SK-N-SH treated with all-trans-retinoic acid at 6 μM for 48 hours (cell line): ENCODE measurements at regions not wholly inside any gene's neighbourhood (a gene's known extent, or its start where the extent isn't known, plus 50 kb on each side); places are given as distances from the start of the nearest gene placed in this dataset.

Source experiments
- ATAC-seq: fragments of 200-7000 bp; cut with Tn5 transposase; 3 replicates; pipeline ENCODE4 v1.9.1; 2020; ENCODE audit warnings: mild to moderate bottlenecking, moderate library complexity
- ARNTL ChIP-seq: fragments of 450-650 bp; formaldehyde crosslinking; IDR thresholded peaks from 2 replicates; pipeline ENCODE4 v1.5.0; 2020; ENCODE audit warnings: low read depth, mild to moderate bottlenecking, moderate library complexity, borderline replicate concordance
- BACH2 ChIP-seq: fragments of 250-450 bp; sonication (Bioruptor Pico); IDR thresholded peaks from 2 replicates; pipeline ENCODE4 v1.9.0; 2021; ENCODE audit warnings: mild to moderate bottlenecking, borderline replicate concordance
- CSDC2 ChIP-seq: fragments of 250-450 bp; sonication (Bioruptor Pico); IDR thresholded peaks from 2 replicates; pipeline ENCODE4 v1.5.0; 2020; ENCODE audit warnings: mild to moderate bottlenecking, moderate library complexity
- ESRRG ChIP-seq: fragments of 250-450 bp; sonication (Bioruptor Pico); IDR thresholded peaks from 2 replicates; pipeline ENCODE4 v1.6.1; 2021; ENCODE audit warnings: mild to moderate bottlenecking
- GLIS3 ChIP-seq: fragments of 250-450 bp; sonication (Bioruptor Pico); IDR thresholded peaks from 2 replicates; pipeline ENCODE4 v1.5.0; 2020; ENCODE audit warnings: mild to moderate bottlenecking, moderate library complexity
- ISL1 ChIP-seq: fragments of 250-450 bp; sonication (Bioruptor Pico); IDR thresholded peaks from 2 replicates; pipeline ENCODE4 v2.1.2; 2022; ENCODE audit warnings: mild to moderate bottlenecking, moderate library complexity
- OSR1 ChIP-seq: fragments of 250-450 bp; sonication (Bioruptor Pico); IDR thresholded peaks from 2 replicates; pipeline ENCODE4 v1.8.0; 2022; ENCODE audit warnings: moderate library complexity, mild to moderate bottlenecking, inconsistent platforms
- PATZ1 ChIP-seq: fragments of 250-450 bp; sonication (Bioruptor Pico); IDR thresholded peaks from 2 replicates; pipeline ENCODE4 v1.8.0; 2020; ENCODE audit warnings: mild to moderate bottlenecking, moderate library complexity, borderline replicate concordance
- PPARA ChIP-seq: fragments of 250-450 bp; sonication (Bioruptor Pico); IDR thresholded peaks from 2 replicates; pipeline ENCODE4 v1.5.0; 2020; ENCODE audit warnings: mild to moderate bottlenecking, borderline replicate concordance
- RARB ChIP-seq: fragments of 250-450 bp; sonication (Bioruptor Pico); IDR thresholded peaks from 2 replicates; pipeline ENCODE4 v1.8.0; 2021; ENCODE audit warnings: mild to moderate bottlenecking, moderate library complexity
- TOX ChIP-seq: fragments of 250-450 bp; sonication (Bioruptor Pico); IDR thresholded peaks from 2 replicates; pipeline ENCODE4 v1.8.0; 2021; ENCODE audit warnings: mild to moderate bottlenecking, moderate library complexity, borderline replicate concordance
- ZC3H10 ChIP-seq: fragments of 250-450 bp; sonication (Bioruptor Pico); IDR thresholded peaks from 2 replicates; pipeline ENCODE4 v1.5.1; 2021; ENCODE audit warnings: mild to moderate bottlenecking, moderate library complexity
- ZFP30 ChIP-seq: fragments of 450-650 bp; formaldehyde crosslinking; IDR thresholded peaks from 2 replicates; pipeline ENCODE4 v1.5.0; 2022; ENCODE audit warnings: mild to moderate bottlenecking, moderate library complexity
- ZNF565 ChIP-seq: fragments of 450-650 bp; formaldehyde crosslinking; conservative IDR thresholded peaks from 2 replicates; pipeline ENCODE4 v1.5.0; 2020; ENCODE audit warnings: low read depth, mild to moderate bottlenecking, moderate library complexity
- ZNF70 ChIP-seq: fragments of 450-650 bp; formaldehyde crosslinking; IDR thresholded peaks from 2 replicates; pipeline ENCODE4 v1.5.0; 2020; ENCODE audit warnings: mild to moderate bottlenecking, moderate library complexity
- ZNF8 ChIP-seq: fragments of 450-650 bp; formaldehyde crosslinking; IDR thresholded peaks from 2 replicates; pipeline ENCODE4 v1.5.0; 2020; ENCODE audit warnings: mild to moderate bottlenecking, moderate library complexity
- TF ChIP-seq, protein P1 (sequence below): fragments of 250-450 bp; sonication (Bioruptor Pico); IDR thresholded peaks from 2 replicates; pipeline ENCODE4 v1.5.0; 2020; ENCODE audit warnings: mild to moderate bottlenecking, moderate library complexity
- TF ChIP-seq, protein P2 (sequence below): fragments of 250-450 bp; sonication (Bioruptor Pico); IDR thresholded peaks from 2 replicates; pipeline ENCODE4 v1.5.1; 2021; ENCODE audit warnings: mild to moderate bottlenecking, moderate library complexity
- TF ChIP-seq, protein P3 (sequence below): fragments of 250-450 bp; sonication (Bioruptor Pico); IDR thresholded peaks from 2 replicates; pipeline ENCODE4 v1.5.1; 2020; ENCODE audit warnings: low read depth, mild to moderate bottlenecking, moderate library complexity

DNA sequence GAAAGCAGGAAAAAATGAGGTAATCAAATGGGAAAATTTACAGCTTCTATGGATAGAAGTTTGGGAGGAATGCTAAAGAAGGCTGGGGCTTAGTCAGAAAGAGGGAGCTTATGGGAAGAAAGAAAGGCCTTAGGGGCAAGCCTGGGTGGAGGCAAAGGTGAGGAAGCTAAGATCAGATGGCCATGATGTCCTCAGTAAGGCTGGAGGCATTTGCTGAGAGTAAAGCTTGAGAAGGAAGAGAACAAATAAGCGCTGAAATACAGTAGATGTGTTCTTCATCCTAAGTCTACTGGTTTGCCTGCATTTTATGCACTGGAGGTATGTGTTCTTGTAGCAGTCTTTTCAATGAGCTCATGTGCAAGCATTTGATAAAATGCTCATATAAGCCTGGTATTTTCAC, 355.4 kb downstream of the BRINP2 start:
- no peak for ATAC-seq
- no peak for TF ChIP-seq GLIS3 (CRISPR knock-in tag)
- no peak for TF ChIP-seq BACH2
- TF ChIP-seq, protein P1, sequence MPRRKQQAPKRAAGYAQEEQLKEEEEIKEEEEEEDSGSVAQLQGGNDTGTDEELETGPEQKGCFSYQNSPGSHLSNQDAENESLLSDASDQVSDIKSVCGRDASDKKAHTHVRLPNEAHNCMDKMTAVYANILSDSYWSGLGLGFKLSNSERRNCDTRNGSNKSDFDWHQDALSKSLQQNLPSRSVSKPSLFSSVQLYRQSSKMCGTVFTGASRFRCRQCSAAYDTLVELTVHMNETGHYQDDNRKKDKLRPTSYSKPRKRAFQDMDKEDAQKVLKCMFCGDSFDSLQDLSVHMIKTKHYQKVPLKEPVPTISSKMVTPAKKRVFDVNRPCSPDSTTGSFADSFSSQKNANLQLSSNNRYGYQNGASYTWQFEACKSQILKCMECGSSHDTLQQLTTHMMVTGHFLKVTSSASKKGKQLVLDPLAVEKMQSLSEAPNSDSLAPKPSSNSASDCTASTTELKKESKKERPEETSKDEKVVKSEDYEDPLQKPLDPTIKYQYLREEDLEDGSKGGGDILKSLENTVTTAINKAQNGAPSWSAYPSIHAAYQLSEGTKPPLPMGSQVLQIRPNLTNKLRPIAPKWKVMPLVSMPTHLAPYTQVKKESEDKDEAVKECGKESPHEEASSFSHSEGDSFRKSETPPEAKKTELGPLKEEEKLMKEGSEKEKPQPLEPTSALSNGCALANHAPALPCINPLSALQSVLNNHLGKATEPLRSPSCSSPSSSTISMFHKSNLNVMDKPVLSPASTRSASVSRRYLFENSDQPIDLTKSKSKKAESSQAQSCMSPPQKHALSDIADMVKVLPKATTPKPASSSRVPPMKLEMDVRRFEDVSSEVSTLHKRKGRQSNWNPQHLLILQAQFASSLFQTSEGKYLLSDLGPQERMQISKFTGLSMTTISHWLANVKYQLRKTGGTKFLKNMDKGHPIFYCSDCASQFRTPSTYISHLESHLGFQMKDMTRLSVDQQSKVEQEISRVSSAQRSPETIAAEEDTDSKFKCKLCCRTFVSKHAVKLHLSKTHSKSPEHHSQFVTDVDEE (CRISPR knock-in tag) = no peak
- TF ChIP-seq, protein P2, sequence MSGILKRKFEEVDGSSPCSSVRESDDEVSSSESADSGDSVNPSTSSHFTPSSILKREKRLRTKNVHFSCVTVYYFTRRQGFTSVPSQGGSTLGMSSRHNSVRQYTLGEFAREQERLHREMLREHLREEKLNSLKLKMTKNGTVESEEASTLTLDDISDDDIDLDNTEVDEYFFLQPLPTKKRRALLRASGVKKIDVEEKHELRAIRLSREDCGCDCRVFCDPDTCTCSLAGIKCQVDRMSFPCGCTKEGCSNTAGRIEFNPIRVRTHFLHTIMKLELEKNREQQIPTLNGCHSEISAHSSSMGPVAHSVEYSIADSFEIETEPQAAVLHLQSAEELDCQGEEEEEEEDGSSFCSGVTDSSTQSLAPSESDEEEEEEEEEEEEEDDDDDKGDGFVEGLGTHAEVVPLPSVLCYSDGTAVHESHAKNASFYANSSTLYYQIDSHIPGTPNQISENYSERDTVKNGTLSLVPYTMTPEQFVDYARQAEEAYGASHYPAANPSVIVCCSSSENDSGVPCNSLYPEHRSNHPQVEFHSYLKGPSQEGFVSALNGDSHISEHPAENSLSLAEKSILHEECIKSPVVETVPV (CRISPR knock-in tag) = no peak
- TF ChIP-seq ZFP30 (CRISPR knock-in tag) = no peak
- TF ChIP-seq ISL1 (CRISPR knock-in tag) = no peak
- TF ChIP-seq, protein P3, sequence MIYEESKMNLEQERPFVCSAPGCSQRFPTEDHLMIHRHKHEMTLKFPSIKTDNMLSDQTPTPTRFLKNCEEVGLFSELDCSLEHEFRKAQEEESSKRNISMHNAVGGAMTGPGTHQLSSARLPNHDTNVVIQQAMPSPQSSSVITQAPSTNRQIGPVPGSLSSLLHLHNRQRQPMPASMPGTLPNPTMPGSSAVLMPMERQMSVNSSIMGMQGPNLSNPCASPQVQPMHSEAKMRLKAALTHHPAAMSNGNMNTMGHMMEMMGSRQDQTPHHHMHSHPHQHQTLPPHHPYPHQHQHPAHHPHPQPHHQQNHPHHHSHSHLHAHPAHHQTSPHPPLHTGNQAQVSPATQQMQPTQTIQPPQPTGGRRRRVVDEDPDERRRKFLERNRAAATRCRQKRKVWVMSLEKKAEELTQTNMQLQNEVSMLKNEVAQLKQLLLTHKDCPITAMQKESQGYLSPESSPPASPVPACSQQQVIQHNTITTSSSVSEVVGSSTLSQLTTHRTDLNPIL (CRISPR knock-in tag) = no peak
- TF ChIP-seq ESRRG (CRISPR knock-in tag) = no peak
- no peak for TF ChIP-seq ZNF565 (CRISPR knock-in tag)
- no peak for TF ChIP-seq ZC3H10 (CRISPR knock-in tag)
- no peak for TF ChIP-seq TOX
- TF ChIP-seq CSDC2 (CRISPR knock-in tag) = no peak
- TF ChIP-seq PPARA (CRISPR knock-in tag) = no peak
- no peak for TF ChIP-seq RARB

- no peak for ATAC-seq
- TF ChIP-seq ZNF565 (CRISPR knock-in tag) (no peak), ARNTL (no peak), RARB (no peak), PATZ1 (CRISPR knock-in tag) (no peak), ZNF70 (CRISPR knock-in tag) (no peak), OSR1 (CRISPR knock-in tag) (no peak)
- TF ChIP-seq, protein P1 (CRISPR knock-in tag) = no peak
Observed at GRCh38 chr1:177525176-177525575, 354.4 kb downstream of the BRINP2 start.

DNA sequence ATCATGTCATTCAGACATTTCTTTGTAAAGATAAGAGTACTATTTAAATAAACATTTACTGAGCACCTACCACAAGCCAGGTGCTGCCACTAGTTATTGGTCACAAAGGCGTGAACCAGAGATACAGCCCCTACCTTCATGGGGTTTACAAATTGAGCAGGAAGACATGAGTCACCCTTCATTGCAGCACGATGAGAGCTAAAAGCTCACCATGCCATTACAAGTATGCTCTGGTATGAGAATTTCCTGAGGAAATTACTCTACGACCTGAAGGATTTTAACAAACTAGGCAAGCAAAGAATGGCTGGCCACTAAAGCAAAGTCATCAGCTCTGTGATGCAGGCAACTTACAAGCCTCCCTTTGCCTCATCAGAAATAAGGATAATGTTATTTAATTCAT, 346.8 kb downstream of the BRINP2 start:
- ATAC-seq = no peak
- no peak for TF ChIP-seq ESRRG (CRISPR knock-in tag)
- TF ChIP-seq, protein P1 (CRISPR knock-in tag) = no peak
- TF ChIP-seq GLIS3 (CRISPR knock-in tag) = no peak
- TF ChIP-seq TOX = no peak
- no peak for TF ChIP-seq ZNF8 (CRISPR knock-in tag)
- TF ChIP-seq ZC3H10 (CRISPR knock-in tag) = no peak
- TF ChIP-seq, protein P3 (CRISPR knock-in tag) = no peak
- no peak for TF ChIP-seq ARNTL
- no peak for TF ChIP-seq PPARA (CRISPR knock-in tag)
- no peak for TF ChIP-seq PATZ1 (CRISPR knock-in tag)
